HEK293 (cell line): ENCODE measurements at regions not wholly inside any gene's neighbourhood (a gene's known extent, or its start where the extent isn't known, plus 50 kb on each side); places are given as distances from the start of the nearest gene placed in this dataset.

Source experiments
- CTCF ChIA-PET: fragments of 350-600 bp; formaldehyde crosslinking; extraction: SDS; loops from one replicate; lab custom pipeline; 2021; ENCODE audit warnings: antibody characterized with exemption; lab: Yijun Ruan, JAX
- POLR2A ChIA-PET: fragments of 300-600 bp; formaldehyde crosslinking; extraction: SDS; loops from one replicate; lab custom pipeline; 2020; ENCODE audit warnings: antibody characterized with exemption, inconsistent platforms; lab: Yijun Ruan, JAX
- H3K27ac ChIP-seq: fragments of 200-500 bp; sonication (Bioruptor generic); 2 replicates; pipeline ENCODE4 v1.5.1; 2014; ENCODE audit warnings: low read depth, low read length, control low read depth, inconsistent platforms; ENCODE audit errors: extremely low read depth
- H3K36me3 ChIP-seq, 2 experiments: fragments of 200-500 bp in 1 of 2; sonication (Bioruptor generic) in 1 of 2; 1 replicate in 1 of 2; 2 replicates in 1 of 2; pipeline ENCODE4 v1.5.1; 2014 to 2017; ENCODE audit warnings: inconsistent platforms in 2 of 2, low read length in 2 of 2; ENCODE audit not compliant: control insufficient read depth in 2 of 2, insufficient read depth in 1 of 2
- H3K4me1 ChIP-seq: fragments of 200-500 bp; sonication (Bioruptor generic); 2 replicates; pipeline ENCODE4 v1.5.1; 2014; ENCODE audit warnings: mild to moderate bottlenecking, low read length, inconsistent platforms; ENCODE audit not compliant: control insufficient read depth, insufficient read depth
- H3K4me3 ChIP-seq: 2 replicates; pipeline ENCODE4 v1.5.1; 2011; ENCODE audit warnings: low read depth, mild to moderate bottlenecking, control low read depth, low read length, moderate library complexity
- H3K9me3 ChIP-seq: fragments of 200-500 bp; sonication (Bioruptor generic); 2 replicates; pipeline ENCODE4 v1.5.1; 2014; ENCODE audit warnings: low read depth, low read length, inconsistent platforms; ENCODE audit not compliant: control insufficient read depth, insufficient read depth
- GLIS1 ChIP-seq: fragments of 450-650 bp; formaldehyde crosslinking; IDR thresholded peaks from 2 replicates; pipeline ENCODE4 v1.5.1; 2016; ENCODE audit warnings: missing biosample characterization, missing genetic modification characterization
- HOXD13 ChIP-seq: sonication (generic); formaldehyde crosslinking; IDR thresholded peaks from 2 replicates; pipeline ENCODE4 v1.8.0; 2022; ENCODE audit warnings: missing genetic modification reagents, borderline replicate concordance
- KLF9 ChIP-seq: fragments of 450-650 bp; formaldehyde crosslinking; IDR thresholded peaks from 2 replicates; pipeline ENCODE4 v1.5.1; 2016; ENCODE audit warnings: missing biosample characterization, missing genetic modification characterization, low read depth
- PRDM6 ChIP-seq: fragments of 450-650 bp; formaldehyde crosslinking; IDR thresholded peaks from 2 replicates; pipeline ENCODE4 v1.5.1; 2017; ENCODE audit warnings: missing biosample characterization, missing genetic modification characterization
- WT1 ChIP-seq: fragments of 450-650 bp; formaldehyde crosslinking; IDR thresholded peaks from 2 replicates; pipeline ENCODE4 v1.5.1; 2016; ENCODE audit warnings: missing biosample characterization, missing genetic modification characterization
- ZBTB17 ChIP-seq: fragments of 450-650 bp; formaldehyde crosslinking; IDR thresholded peaks from 2 replicates; pipeline ENCODE4 v1.5.1; 2016; ENCODE audit warnings: missing biosample characterization, missing genetic modification characterization
- ZBTB44 ChIP-seq: fragments of 450-650 bp; IDR thresholded peaks from 2 replicates; pipeline ENCODE4 v1.5.1; 2018; ENCODE audit warnings: missing biosample characterization, mild to moderate bottlenecking, missing genetic modification characterization
- ZFP69B ChIP-seq: fragments of 450-650 bp; formaldehyde crosslinking; IDR thresholded peaks from 2 replicates; pipeline ENCODE4 v1.5.1; 2016; ENCODE audit warnings: missing biosample characterization, missing genetic modification characterization
- ZIC2 ChIP-seq: fragments of 450-650 bp; formaldehyde crosslinking; IDR thresholded peaks from 2 replicates; pipeline ENCODE4 v1.5.1; 2016; ENCODE audit warnings: missing biosample characterization, missing genetic modification characterization
- ZNF114 ChIP-seq: fragments of 450-650 bp; formaldehyde crosslinking; IDR thresholded peaks from 2 replicates; pipeline ENCODE4 v1.5.0; 2017; ENCODE audit warnings: missing biosample characterization, missing genetic modification characterization
- ZNF121 ChIP-seq: fragments of 450-650 bp; formaldehyde crosslinking; IDR thresholded peaks from 2 replicates; pipeline ENCODE4 v1.5.1; 2016; ENCODE audit warnings: missing biosample characterization, missing genetic modification characterization
- ZNF266 ChIP-seq: fragments of 450-650 bp; formaldehyde crosslinking; IDR thresholded peaks from 2 replicates; pipeline ENCODE4 v1.5.1; 2016; ENCODE audit warnings: missing biosample characterization, missing genetic modification characterization, low read depth
- ZNF280C ChIP-seq: fragments of 450-650 bp; formaldehyde crosslinking; IDR thresholded peaks from 2 replicates; pipeline ENCODE4 v1.5.1; 2016; ENCODE audit warnings: missing biosample characterization, missing genetic modification characterization
- ZNF341 ChIP-seq: fragments of 450-650 bp; formaldehyde crosslinking; IDR thresholded peaks from 2 replicates; pipeline ENCODE4; 2016; ENCODE audit warnings: low read depth, missing biosample characterization, missing genetic modification characterization
- ZNF362 ChIP-seq: fragments of 450-650 bp; formaldehyde crosslinking; IDR thresholded peaks from 2 replicates; pipeline ENCODE4 v1.5.1; 2016; ENCODE audit warnings: missing biosample characterization, missing genetic modification characterization
- ZNF645 ChIP-seq: fragments of 450-650 bp; formaldehyde crosslinking; IDR thresholded peaks from 2 replicates; pipeline ENCODE4; 2016; ENCODE audit warnings: missing biosample characterization, missing genetic modification characterization
- ZSCAN18 ChIP-seq: fragments of 450-650 bp; formaldehyde crosslinking; IDR thresholded peaks from 2 replicates; pipeline ENCODE4 v1.5.1; 2016; ENCODE audit warnings: missing biosample characterization, missing genetic modification characterization
- TF ChIP-seq, protein P1 (sequence below): fragments of 450-650 bp; formaldehyde crosslinking; IDR thresholded peaks from 2 replicates; pipeline ENCODE4 v1.5.1; 2016; ENCODE audit warnings: missing biosample characterization, missing genetic modification characterization, low read depth

GRCh38 chr5:175060257-175060656, 335.9 kb downstream of the MSX2 start (continued):
- TF ChIP-seq, protein P1, sequence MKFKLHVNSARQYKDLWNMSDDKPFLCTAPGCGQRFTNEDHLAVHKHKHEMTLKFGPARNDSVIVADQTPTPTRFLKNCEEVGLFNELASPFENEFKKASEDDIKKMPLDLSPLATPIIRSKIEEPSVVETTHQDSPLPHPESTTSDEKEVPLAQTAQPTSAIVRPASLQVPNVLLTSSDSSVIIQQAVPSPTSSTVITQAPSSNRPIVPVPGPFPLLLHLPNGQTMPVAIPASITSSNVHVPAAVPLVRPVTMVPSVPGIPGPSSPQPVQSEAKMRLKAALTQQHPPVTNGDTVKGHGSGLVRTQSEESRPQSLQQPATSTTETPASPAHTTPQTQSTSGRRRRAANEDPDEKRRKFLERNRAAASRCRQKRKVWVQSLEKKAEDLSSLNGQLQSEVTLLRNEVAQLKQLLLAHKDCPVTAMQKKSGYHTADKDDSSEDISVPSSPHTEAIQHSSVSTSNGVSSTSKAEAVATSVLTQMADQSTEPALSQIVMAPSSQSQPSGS (tag by site-specific recombination) = no peak
- TF ChIP-seq ZBTB17 (no peak), WT1 (no peak), ZNF362 (no peak), PRDM6 (tag by site-specific recombination) (no peak)

- no peaks in the 10 kb centered on the region for H3K36me3 ChIP-seq
- H3K4me1 ChIP-seq = no peaks in the 10 kb centered on the region
- no peak overlapping the region for H3K27ac ChIP-seq
- ChIA-PET POLR2A (no interaction called here), CTCF (no interaction called here)
- no peaks in the 10 kb centered on the region for H3K9me3 ChIP-seq
- no peak overlapping the region for H3K4me3 ChIP-seq
- no peak for TF ChIP-seq HOXD13 (CRISPR knock-in tag)
- no peak for TF ChIP-seq KLF9 (tag by site-specific recombination)
- TF ChIP-seq ZSCAN18 = no peak
- TF ChIP-seq ZNF645 = no peak
- TF ChIP-seq ZNF121 (tag by site-specific recombination) = no peak
- no peak for TF ChIP-seq ZBTB44 (tag by site-specific recombination)
- no peak for TF ChIP-seq ZNF341 (tag by site-specific recombination)
- no peak for TF ChIP-seq ZFP69B (tag by site-specific recombination)
- TF ChIP-seq ZIC2 = no peak
- TF ChIP-seq GLIS1 (tag by site-specific recombination) = no peak
- TF ChIP-seq ZNF266 (tag by site-specific recombination) = no peak
- TF ChIP-seq ZNF280C = no peak
- no peak for TF ChIP-seq ZNF114 (tag by site-specific recombination)
Measured at GRCh38 chr5:175059687-175060211, 335.4 kb downstream of the MSX2 start.
